SK-N-SH (cell line): ENCODE measurements at regions not wholly inside any gene's neighbourhood (a gene's known extent, or its start where the extent isn't known, plus 50 kb on each side); places are given as distances from the start of the nearest gene placed in this dataset.

Experiments
- CTCF ChIA-PET: fragments of 300-600, 350-600 bp; formaldehyde crosslinking; extraction: SDS; loops from one replicate; lab custom pipeline; 2021; lab: Yijun Ruan, JAX
- POLR2A ChIA-PET: fragments of 350-600 bp; sonication (Branson Sonifier 250); formaldehyde crosslinking; extraction: SDS; loops from one replicate; lab custom pipeline; 2020; ENCODE audit warnings: antibody characterized with exemption, inconsistent platforms; lab: Yijun Ruan, JAX
- DNase-seq: peaks from one replicate; pipeline ENCODE4 v3.0.0; 2012
- H2AFZ ChIP-seq: fragments of 200-600 bp; sonication (generic); 2 replicates; pipeline ENCODE4 v1.8.1; 2016; ENCODE audit warnings: antibody characterized with exemption, mild to moderate bottlenecking, low read depth
- H3F3A ChIP-seq: fragments of 200-600 bp; sonication (generic); replicated peaks from 2 replicates; pipeline ENCODE3; 2016; ENCODE audit warnings: antibody characterized with exemption, mild to moderate bottlenecking; ENCODE audit not compliant: insufficient read depth
- H3K27ac ChIP-seq, 2 experiments: fragments of 200-500 bp in 1 of 2; fragments of 200-600 bp in 1 of 2; sonication (Bioruptor generic) in 1 of 2; sonication (generic), shearing (Covaris generic) in 1 of 2; 2 replicates each; pipeline versions ENCODE4 v1.5.1 to v1.6.1; 2014 to 2016; ENCODE audit warnings: low read depth in 2 of 2, inconsistent platforms in 1 of 2, low read length in 1 of 2, mild to moderate bottlenecking in 1 of 2, mixed read lengths in 1 of 2
- H3K27me3 ChIP-seq: fragments of 200-600 bp; sonication (generic), shearing (Covaris generic); 2 replicates; pipeline ENCODE4 v1.6.1; 2016; ENCODE audit warnings: mixed run types; ENCODE audit not compliant: insufficient read depth
- H3K36me3 ChIP-seq, 2 experiments: fragments of 200-500 bp in 1 of 2; fragments of 200-600 bp in 1 of 2; sonication (Bioruptor generic) in 1 of 2; sonication (generic) in 1 of 2; replicated peaks in 1 of 2; 2 replicates each; pipeline versions ENCODE3 to v1.5.1; 2014 to 2016; ENCODE audit warnings: low read length in 1 of 2, mild to moderate bottlenecking in 1 of 2; ENCODE audit not compliant: insufficient read depth in 2 of 2, control insufficient read depth in 1 of 2
- H3K4me1 ChIP-seq, 2 experiments: fragments of 200-500 bp in 1 of 2; fragments of 200-600 bp in 1 of 2; sonication (Bioruptor generic) in 1 of 2; sonication (generic), shearing (Covaris generic) in 1 of 2; 2 replicates each; pipeline versions ENCODE4 v1.5.1 to v1.6.1; 2014 to 2016; ENCODE audit warnings: low read depth in 1 of 2, low read length in 1 of 2, mixed run types in 1 of 2; ENCODE audit not compliant: insufficient read depth in 2 of 2, control insufficient read depth in 1 of 2
- H3K4me2 ChIP-seq: fragments of 200-600 bp; sonication (generic), shearing (Covaris generic); 2 replicates; pipeline ENCODE4 v1.6.1; 2017; ENCODE audit warnings: mixed run types
- H3K4me3 ChIP-seq, 2 experiments: fragments of 200-500 bp in 1 of 2; fragments of 200-600 bp in 1 of 2; sonication (Bioruptor generic) in 1 of 2; sonication (generic), shearing (Covaris generic) in 1 of 2; 2 replicates each; pipeline versions ENCODE4 v1.5.1 to v1.8.1; 2014 to 2016; ENCODE audit warnings: low read depth in 2 of 2, inconsistent platforms in 1 of 2, low read length in 1 of 2, mild to moderate bottlenecking in 1 of 2, mixed read lengths in 1 of 2, moderate library complexity in 1 of 2
- H3K79me2 ChIP-seq: fragments of 200-600 bp; sonication (generic); 2 replicates; pipeline ENCODE4 v1.8.1; 2017; ENCODE audit warnings: mild to moderate bottlenecking; ENCODE audit not compliant: insufficient read depth
- H3K9ac ChIP-seq: fragments of 200-600 bp; sonication (generic); 2 replicates; pipeline ENCODE4 v1.6.1; 2017; ENCODE audit warnings: mixed run types
- H3K9me2 ChIP-seq: fragments of 200-600 bp; sonication (generic); 2 replicates; pipeline ENCODE4 v1.6.1; 2017; ENCODE audit warnings: mixed run types
- H3K9me3 ChIP-seq: fragments of 200-600 bp; sonication (generic); 2 replicates; pipeline ENCODE4 v1.6.1; 2017; ENCODE audit warnings: mixed run types, mild to moderate bottlenecking, moderate library complexity
- H4K20me1 ChIP-seq: fragments of 200-600 bp; sonication (generic); 2 replicates; pipeline ENCODE4 v1.6.1; 2017; ENCODE audit warnings: mild to moderate bottlenecking, mixed run types; ENCODE audit not compliant: insufficient read depth
- CHD2 ChIP-seq: fragments of 150-350 bp; IDR thresholded peaks from 2 replicates; pipeline ENCODE4 v1.6.1; 2018; ENCODE audit warnings: low read length; ENCODE audit not compliant: partially characterized antibody
- ELF1 ChIP-seq: IDR thresholded peaks from 2 replicates; pipeline ENCODE4 v1.4.0; 2012
- EZH2phosphoT487 ChIP-seq: fragments of 200-600 bp; sonication (generic); IDR thresholded peaks from 2 replicates; pipeline ENCODE4 v1.6.1; 2017; ENCODE audit warnings: low read depth, mixed run types, mild to moderate bottlenecking, antibody characterized with exemption, moderate library complexity, borderline replicate concordance
- FOSL2 ChIP-seq: IDR thresholded peaks from 2 replicates; pipeline ENCODE4 v1.4.0; 2012; ENCODE audit warnings: low read depth, mild to moderate bottlenecking, moderate library complexity, borderline replicate concordance
- FOXJ3 ChIP-seq: sonication (generic); formaldehyde crosslinking; IDR thresholded peaks from 2 replicates; pipeline ENCODE4 v1.5.1; 2020; ENCODE audit warnings: mild to moderate bottlenecking, missing genetic modification reagents
- GABPA ChIP-seq: IDR thresholded peaks from 2 replicates; pipeline ENCODE4 v1.4.0; 2012; ENCODE audit warnings: low read depth, mild to moderate bottlenecking
- GATA2 ChIP-seq: sonication (generic); formaldehyde crosslinking; IDR thresholded peaks from 2 replicates; pipeline ENCODE4 v1.5.0; 2020; ENCODE audit warnings: mild to moderate bottlenecking, missing genetic modification reagents
- MXI1 ChIP-seq: IDR thresholded peaks from 2 replicates; pipeline ENCODE4 v1.6.1; 2012; ENCODE audit warnings: mild to moderate bottlenecking, low read depth, low read length, improper control_type of control experiment
- NFIC ChIP-seq: IDR thresholded peaks from 2 replicates; pipeline ENCODE4 v1.4.0; 2012; ENCODE audit warnings: borderline replicate concordance
- POLR2AphosphoS5 ChIP-seq: IDR thresholded peaks from 2 replicates; pipeline ENCODE4 v1.6.1; 2012; ENCODE audit warnings: low read depth, low read length
- SIN3A ChIP-seq: IDR thresholded peaks from 2 replicates; pipeline ENCODE4 v1.6.1; 2012; ENCODE audit warnings: low read depth, mild to moderate bottlenecking, low read length, moderate library complexity, borderline replicate concordance
- SMC3 ChIP-seq: IDR thresholded peaks from 2 replicates; pipeline ENCODE4 v1.6.1; 2012; ENCODE audit warnings: low read depth, low read length, improper control_type of control experiment
- TAF1 ChIP-seq: IDR thresholded peaks from 2 replicates; pipeline ENCODE4 v1.6.1; 2012; ENCODE audit warnings: low read depth, mild to moderate bottlenecking, low read length, moderate library complexity, borderline replicate concordance
- YY1 ChIP-seq: IDR thresholded peaks from 2 replicates; pipeline ENCODE4 v1.4.0; 2012; ENCODE audit warnings: low read depth, mild to moderate bottlenecking
- WGBS: methylation state at CpG from one replicate; pipeline ENCODE4 v1.1.6; 2017; ENCODE audit warnings: low lambda C conversion rate; 5-methylcytosine and 5-hydroxymethylcytosine counted together
- TF ChIP-seq, protein P1 (sequence below): fragments of 200-600 bp; sonication (generic); IDR thresholded peaks from 2 replicates; pipeline ENCODE4 v1.6.1; 2017; ENCODE audit warnings: antibody characterized with exemption, mild to moderate bottlenecking, moderate library complexity
- TF ChIP-seq, protein P2 (sequence below): IDR thresholded peaks from 2 replicates; pipeline ENCODE4; 2012
- TF ChIP-seq, protein P3 (sequence below): IDR thresholded peaks from 2 replicates; pipeline ENCODE4 v1.6.1; 2012; ENCODE audit warnings: mild to moderate bottlenecking, low read depth, low read length, moderate library complexity

DNA sequence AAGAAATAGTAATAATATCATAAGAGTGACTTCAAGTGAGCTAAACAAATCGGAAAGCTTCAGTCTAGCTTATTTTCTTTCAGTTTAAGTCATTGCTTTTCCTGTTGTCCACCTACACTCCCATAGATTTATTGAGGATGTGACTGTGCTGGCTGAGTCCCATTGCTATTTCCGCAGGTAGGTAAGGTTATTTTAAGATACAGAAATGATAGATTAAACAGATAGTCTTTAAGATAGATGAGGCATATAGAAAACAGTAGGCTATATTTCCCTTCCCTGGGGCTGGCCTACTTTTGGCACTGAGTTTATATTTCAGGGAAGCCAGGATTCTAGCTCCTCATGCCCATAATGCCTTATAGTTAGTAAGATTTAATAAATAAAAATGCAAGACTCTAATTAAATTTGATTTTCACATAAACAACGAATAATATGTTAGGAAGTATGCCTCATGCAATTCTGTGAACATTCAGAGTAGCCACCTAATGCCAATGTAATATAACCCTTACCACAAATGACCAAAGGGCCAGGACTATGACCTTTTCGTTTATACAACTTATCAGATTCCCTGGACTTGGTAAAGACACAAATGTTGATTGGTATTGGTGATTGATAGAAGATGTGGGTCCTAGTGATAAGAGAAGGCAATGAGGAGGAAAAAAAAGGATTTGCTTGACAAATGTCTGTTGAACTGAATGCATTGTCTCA lies 1079.3 kb downstream of the EPHA7 start:
- ChIA-PET POLR2A (no interaction called here), CTCF (no interaction called here)
- H3K4me2 ChIP-seq: no peak overlapping the region
- TF ChIP-seq CHD2 (no peak), YY1 (no peak), EZH2phosphoT487 (no peak), NFIC (no peak), GABPA (no peak), FOSL2 (no peak), SMC3 (no peak), FOXJ3 (CRISPR knock-in tag) (no peak)
- TF ChIP-seq, protein P1, sequence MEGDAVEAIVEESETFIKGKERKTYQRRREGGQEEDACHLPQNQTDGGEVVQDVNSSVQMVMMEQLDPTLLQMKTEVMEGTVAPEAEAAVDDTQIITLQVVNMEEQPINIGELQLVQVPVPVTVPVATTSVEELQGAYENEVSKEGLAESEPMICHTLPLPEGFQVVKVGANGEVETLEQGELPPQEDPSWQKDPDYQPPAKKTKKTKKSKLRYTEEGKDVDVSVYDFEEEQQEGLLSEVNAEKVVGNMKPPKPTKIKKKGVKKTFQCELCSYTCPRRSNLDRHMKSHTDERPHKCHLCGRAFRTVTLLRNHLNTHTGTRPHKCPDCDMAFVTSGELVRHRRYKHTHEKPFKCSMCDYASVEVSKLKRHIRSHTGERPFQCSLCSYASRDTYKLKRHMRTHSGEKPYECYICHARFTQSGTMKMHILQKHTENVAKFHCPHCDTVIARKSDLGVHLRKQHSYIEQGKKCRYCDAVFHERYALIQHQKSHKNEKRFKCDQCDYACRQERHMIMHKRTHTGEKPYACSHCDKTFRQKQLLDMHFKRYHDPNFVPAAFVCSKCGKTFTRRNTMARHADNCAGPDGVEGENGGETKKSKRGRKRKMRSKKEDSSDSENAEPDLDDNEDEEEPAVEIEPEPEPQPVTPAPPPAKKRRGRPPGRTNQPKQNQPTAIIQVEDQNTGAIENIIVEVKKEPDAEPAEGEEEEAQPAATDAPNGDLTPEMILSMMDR: no peak
- TF ChIP-seq, protein P2, sequence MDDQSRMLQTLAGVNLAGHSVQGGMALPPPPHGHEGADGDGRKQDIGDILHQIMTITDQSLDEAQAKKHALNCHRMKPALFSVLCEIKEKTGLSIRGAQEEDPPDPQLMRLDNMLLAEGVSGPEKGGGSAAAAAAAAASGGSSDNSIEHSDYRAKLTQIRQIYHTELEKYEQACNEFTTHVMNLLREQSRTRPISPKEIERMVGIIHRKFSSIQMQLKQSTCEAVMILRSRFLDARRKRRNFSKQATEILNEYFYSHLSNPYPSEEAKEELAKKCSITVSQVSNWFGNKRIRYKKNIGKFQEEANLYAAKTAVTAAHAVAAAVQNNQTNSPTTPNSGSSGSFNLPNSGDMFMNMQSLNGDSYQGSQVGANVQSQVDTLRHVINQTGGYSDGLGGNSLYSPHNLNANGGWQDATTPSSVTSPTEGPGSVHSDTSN: no peak
- no peak overlapping the region for H3K9ac ChIP-seq
- no peaks in the 10 kb centered on the region for H3K4me1 ChIP-seq
- H3K9me2 ChIP-seq: no peaks in the 10 kb centered on the region
- H2AFZ ChIP-seq: no peak overlapping the region
- WGBS: 17% methylated on average over 4 of the region's 4 CpGs
- no peak overlapping the region for H3K27ac ChIP-seq
- no peak for DNase-seq
- H3F3A ChIP-seq: no peaks in the 10 kb centered on the region
- no peaks in the 10 kb centered on the region for H3K27me3 ChIP-seq
- H4K20me1 ChIP-seq: no peaks in the 10 kb centered on the region
- no peaks in the 10 kb centered on the region for H3K79me2 ChIP-seq
- no peaks in the 10 kb centered on the region for H3K36me3 ChIP-seq
- H3K4me3 ChIP-seq: no peak overlapping the region
- H3K9me3 ChIP-seq: no peaks in the 10 kb centered on the region

DNA sequence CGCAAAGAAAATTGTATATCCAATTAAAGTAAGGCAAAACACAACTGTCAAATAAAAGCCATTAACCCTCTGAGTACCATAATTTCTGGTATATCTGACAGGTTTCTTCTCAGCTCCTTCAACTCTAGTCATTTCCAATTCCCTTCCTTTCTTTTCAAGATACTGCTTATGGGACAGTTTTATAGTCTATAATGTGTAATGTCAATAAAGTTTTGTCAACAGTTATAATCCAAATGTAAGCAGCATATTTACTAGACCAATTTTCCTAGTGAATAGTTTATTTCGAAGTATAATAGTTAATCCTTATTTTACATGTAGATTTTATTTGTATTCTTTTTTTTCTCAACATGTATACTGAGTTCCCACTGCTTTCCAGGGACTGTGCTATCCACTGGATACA lies 1081.8 kb downstream of the EPHA7 start:
- 17% methylated on average over 2 of the region's 2 CpGs for WGBS
- H3K9me2 ChIP-seq: no peaks in the 10 kb centered on the region
- no peak for DNase-seq
- TF ChIP-seq, protein P3, sequence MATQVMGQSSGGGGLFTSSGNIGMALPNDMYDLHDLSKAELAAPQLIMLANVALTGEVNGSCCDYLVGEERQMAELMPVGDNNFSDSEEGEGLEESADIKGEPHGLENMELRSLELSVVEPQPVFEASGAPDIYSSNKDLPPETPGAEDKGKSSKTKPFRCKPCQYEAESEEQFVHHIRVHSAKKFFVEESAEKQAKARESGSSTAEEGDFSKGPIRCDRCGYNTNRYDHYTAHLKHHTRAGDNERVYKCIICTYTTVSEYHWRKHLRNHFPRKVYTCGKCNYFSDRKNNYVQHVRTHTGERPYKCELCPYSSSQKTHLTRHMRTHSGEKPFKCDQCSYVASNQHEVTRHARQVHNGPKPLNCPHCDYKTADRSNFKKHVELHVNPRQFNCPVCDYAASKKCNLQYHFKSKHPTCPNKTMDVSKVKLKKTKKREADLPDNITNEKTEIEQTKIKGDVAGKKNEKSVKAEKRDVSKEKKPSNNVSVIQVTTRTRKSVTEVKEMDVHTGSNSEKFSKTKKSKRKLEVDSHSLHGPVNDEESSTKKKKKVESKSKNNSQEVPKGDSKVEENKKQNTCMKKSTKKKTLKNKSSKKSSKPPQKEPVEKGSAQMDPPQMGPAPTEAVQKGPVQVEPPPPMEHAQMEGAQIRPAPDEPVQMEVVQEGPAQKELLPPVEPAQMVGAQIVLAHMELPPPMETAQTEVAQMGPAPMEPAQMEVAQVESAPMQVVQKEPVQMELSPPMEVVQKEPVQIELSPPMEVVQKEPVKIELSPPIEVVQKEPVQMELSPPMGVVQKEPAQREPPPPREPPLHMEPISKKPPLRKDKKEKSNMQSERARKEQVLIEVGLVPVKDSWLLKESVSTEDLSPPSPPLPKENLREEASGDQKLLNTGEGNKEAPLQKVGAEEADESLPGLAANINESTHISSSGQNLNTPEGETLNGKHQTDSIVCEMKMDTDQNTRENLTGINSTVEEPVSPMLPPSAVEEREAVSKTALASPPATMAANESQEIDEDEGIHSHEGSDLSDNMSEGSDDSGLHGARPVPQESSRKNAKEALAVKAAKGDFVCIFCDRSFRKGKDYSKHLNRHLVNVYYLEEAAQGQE: no peak
- TF ChIP-seq ELF1 (no peak), TAF1 (no peak), POLR2AphosphoS5 (no peak), GATA2 (CRISPR knock-in tag) (no peak), SIN3A (no peak), MXI1 (no peak), FOXJ3 (CRISPR knock-in tag) (no peak)
- no peak overlapping the region for H3K9ac ChIP-seq
- POLR2A ChIA-PET: no interaction called here
- H3K4me1 ChIP-seq: no peaks in the 10 kb centered on the region
- CTCF ChIA-PET: no interaction called here
- no peaks in the 10 kb centered on the region for H3K36me3 ChIP-seq
- no peaks in the 10 kb centered on the region for H4K20me1 ChIP-seq
- H3K4me2 ChIP-seq: no peak overlapping the region
- no peaks in the 10 kb centered on the region for H3K9me3 ChIP-seq
- H3K27ac ChIP-seq: no peak overlapping the region
- H3K27me3 ChIP-seq: no peaks in the 10 kb centered on the region
- H3K79me2 ChIP-seq: no peaks in the 10 kb centered on the region
- no peaks in the 10 kb centered on the region for H3F3A ChIP-seq
- no peak overlapping the region for H2AFZ ChIP-seq
- H3K4me3 ChIP-seq: no peak overlapping the region
